CD14-positive monocyte (primary cell): ENCODE measurements at regions not wholly inside any gene's neighbourhood (a gene's known extent, or its start where the extent isn't known, plus 50 kb on each side); places are given as distances from the start of the nearest gene placed in this dataset.
A peak's percentile ranks its signal among the peaks of the same experiment; 100 is the strongest.

Experiments
- DNase-seq, 3 donors: peaks; one replicate each; pipeline ENCODE4 v3.0.0-alpha.2; 2011 to 2022
- H2AFZ ChIP-seq: 2 replicates; pipeline ENCODE4 v1.6.0; 2012; ENCODE audit warnings: mild to moderate bottlenecking, low read depth, low read length, inconsistent platforms; ENCODE audit not compliant: insufficient read depth, poor library complexity, severe bottlenecking
- H3K27ac ChIP-seq, 2 donors: 1 replicate in 1 of 2; 2 replicates in 1 of 2; pipeline ENCODE4 v1.5.1; 2012 to 2013; ENCODE audit warnings: low read length in 2 of 2, control low read depth in 1 of 2, inconsistent platforms in 1 of 2, low read depth in 1 of 2, mild to moderate bottlenecking in 1 of 2
- H3K27me3 ChIP-seq, 2 donors: one replicate each; pipeline versions ENCODE4 v1.6.0 to v1.6.1; 2011 to 2013; ENCODE audit warnings: low read length in 2 of 2; ENCODE audit not compliant: control insufficient read depth in 2 of 2, insufficient read depth in 2 of 2
- H3K36me3 ChIP-seq, 2 donors: replicated peaks in 1 of 2; 1 replicate in 1 of 2; 2 replicates in 1 of 2; pipeline versions ENCODE4 v1.5.1 to v1.6.1; 2012 to 2013; ENCODE audit warnings: low read length in 2 of 2, control low read depth in 1 of 2, inconsistent platforms in 1 of 2, mild to moderate bottlenecking in 1 of 2; ENCODE audit not compliant: insufficient read depth in 2 of 2, control insufficient read depth in 1 of 2
- H3K4me1 ChIP-seq, 2 donors: 1 replicate in 1 of 2; 2 replicates in 1 of 2; pipeline versions ENCODE4 v1.5.1 to v1.6.1; 2012 to 2013; ENCODE audit warnings: low read length in 2 of 2, control low read depth in 1 of 2, inconsistent platforms in 1 of 2, mild to moderate bottlenecking in 1 of 2, moderate library complexity in 1 of 2; ENCODE audit not compliant: insufficient read depth in 2 of 2, control insufficient read depth in 1 of 2
- H3K4me2 ChIP-seq: replicated peaks from 2 replicates; pipeline ENCODE3; 2012; ENCODE audit warnings: low read length, moderate library complexity, mild to moderate bottlenecking; ENCODE audit not compliant: poor library complexity, severe bottlenecking; ENCODE audit errors: extremely low read depth
- H3K4me3 ChIP-seq, 3 experiments: fragments of 200-600 bp in 1 of 3; sonication (generic) in 1 of 3; replicated peaks in 1 of 3; 1 replicate in 2 of 3; 2 replicates in 1 of 3; pipeline ENCODE4 v1.5.1; 2011 to 2013; ENCODE audit warnings: low read length in 3 of 3, mild to moderate bottlenecking in 3 of 3, control low read depth in 2 of 3, low read depth in 2 of 3, inconsistent platforms in 1 of 3, moderate library complexity in 1 of 3
- H3K79me2 ChIP-seq: 2 replicates; pipeline ENCODE4 v1.6.0; 2012; ENCODE audit warnings: mild to moderate bottlenecking, control low read depth, inconsistent platforms, low read length, moderate library complexity; ENCODE audit not compliant: insufficient read depth
- H3K9ac ChIP-seq: 2 replicates; pipeline ENCODE4 v1.6.0; 2017; ENCODE audit warnings: low read length, mild to moderate bottlenecking; ENCODE audit not compliant: insufficient read depth, poor library complexity, severe bottlenecking
- H3K9me3 ChIP-seq, 2 donors: replicated peaks in 1 of 2; 1 replicate in 1 of 2; 2 replicates in 1 of 2; pipeline versions ENCODE4 v1.5.1 to v1.6.1; 2012 to 2013; ENCODE audit warnings: low read length in 2 of 2, control low read depth in 1 of 2; ENCODE audit not compliant: control insufficient read depth in 1 of 2, insufficient read depth in 1 of 2
- H4K20me1 ChIP-seq: 2 replicates; pipeline ENCODE4 v1.6.0; 2012; ENCODE audit warnings: mild to moderate bottlenecking, low read length, control low read depth, moderate library complexity; ENCODE audit not compliant: insufficient read depth
- H3K27ac Mint-ChIP-seq, 7 donors: one replicate each; pipeline ENCODE4 v1.8.0; 2020; ENCODE audit warnings: mild to moderate bottlenecking in 7 of 7, mixed read lengths in 7 of 7, moderate library complexity in 6 of 7, inconsistent platforms in 2 of 7
- H3K27me3 Mint-ChIP-seq, 3 donors: one replicate each; pipeline ENCODE4 v1.8.0; 2021 to 2022; ENCODE audit warnings: low read depth in 3 of 3, mild to moderate bottlenecking in 3 of 3, mixed read lengths in 3 of 3, moderate library complexity in 3 of 3, inconsistent platforms in 1 of 3
- H3K36me3 Mint-ChIP-seq, 2 donors: one replicate each; pipeline ENCODE4 v1.8.0; 2020; ENCODE audit warnings: mixed read lengths in 2 of 2, inconsistent platforms in 1 of 2, mild to moderate bottlenecking in 1 of 2
- H3K4me1 Mint-ChIP-seq: one replicate; pipeline ENCODE4 v1.8.0; 2020; ENCODE audit warnings: mild to moderate bottlenecking, mixed read lengths
- H3K4me3 Mint-ChIP-seq, 2 donors: one replicate each; pipeline ENCODE4 v1.8.0; 2020; ENCODE audit warnings: mild to moderate bottlenecking in 2 of 2, mixed read lengths in 2 of 2, moderate library complexity in 1 of 2
- H3K9me3 Mint-ChIP-seq, 7 donors: one replicate each; pipeline ENCODE4 v1.8.0; 2020 to 2022; ENCODE audit warnings: mixed read lengths in 7 of 7, mild to moderate bottlenecking in 6 of 7, moderate library complexity in 6 of 7, inconsistent platforms in 2 of 7
- CTCF ChIP-seq: fragments of 200-600 bp; IDR thresholded peaks from one replicate; pipeline ENCODE4 v1.8.0; 2022; ENCODE audit warnings: antibody characterized with exemption, mild to moderate bottlenecking
- WGBS: methylation state at CpG from one replicate; pipeline ENCODE4 v1.1.5; 2013; ENCODE audit warnings: missing lambda C conversion rate; ENCODE audit not compliant: insufficient coverage; 5-methylcytosine and 5-hydroxymethylcytosine counted together
- intact Hi-C, 2 donors: fragments of 100-400 bp; cut with micrococcal nuclease; formaldehyde crosslinking; loops; one replicate each; pipeline versions ENCODE4 v1.15.0 to v1.15.1; 2023

- H3K79me2 ChIP-seq, result no peaks in the 10 kb centered on the region
- Mint-ChIP-seq H3K4me1 (peaks cover 29% of the 10 kb centered on the region), H3K27ac (no peak overlapping the region), H3K36me3 (peaks cover 23 to 28% of the 10 kb centered on the region in 2 donors), H3K4me3 (no peak overlapping the region), H3K27me3 (peaks cover 31 to 37% (median 34%) of the 10 kb centered on the region in 3 donors), H3K9me3 (peaks cover 0 to 40% (median 9%) of the 10 kb centered on the region in 7 donors)
- no peak overlapping the region for H3K4me2 ChIP-seq
- H2AFZ ChIP-seq, result no peak overlapping the region
- no peak overlapping the region for H3K27ac ChIP-seq
- H3K4me1 ChIP-seq, result peaks cover 14 to 15% of the 10 kb centered on the region in 2 donors
- H3K9me3 ChIP-seq, result peaks cover 23 to 57% of the 10 kb centered on the region in 2 donors
- no peak for DNase-seq
- no peak overlapping the region for H3K4me3 ChIP-seq
- H3K27me3 ChIP-seq, result peaks cover 95 to 100% of the 10 kb centered on the region in 2 donors
- no peak overlapping the region for H3K9ac ChIP-seq
- H4K20me1 ChIP-seq, result no peaks in the 10 kb centered on the region
- TF ChIP-seq CTCF, result no peak
- intact Hi-C loops, result loop anchor here (5.0 kb wide), 4 partner anchors 1289 to 1309 kb away; partner anchors contain the start of genes HOXA10 (in 1 of the 2), HOXA3 (in 1 of the 2), HOXA7 (in 1 of the 2) and HOXA9 (in 1 of the 2)
- H3K36me3 ChIP-seq, result no peaks in the 10 kb centered on the region
- WGBS, result no CpG with 5 or more reads among the region's 3 CpGs
Measured at GRCh38 chr7:25863729-25864110, 288.3 kb upstream of the NFE2L3 start.

GRCh38 chr7:25864511-25864910 lies 287.5 kb upstream of the NFE2L3 start:
- Histone ChIP-seq H3K36me3 (no peaks in the 10 kb centered on the region), H3K4me2 (no peak overlapping the region), H3K9ac (no peak overlapping the region), H3K79me2 (no peaks in the 10 kb centered on the region), H3K9me3 (peaks cover 15 to 49% of the 10 kb centered on the region in 2 donors), H2AFZ (no peak overlapping the region), H3K27me3 (peaks cover 95 to 100% of the 10 kb centered on the region in 2 donors), H4K20me1 (no peaks in the 10 kb centered on the region), H3K4me1 (peaks cover 13 to 15% of the 10 kb centered on the region in 2 donors), H3K4me3 (no peak overlapping the region), H3K27ac (no peak overlapping the region)
- DNase-seq, result no peak
- Mint-ChIP-seq H3K36me3 (peaks cover 16 to 22% of the 10 kb centered on the region in 2 donors), H3K4me1 (peaks cover 24% of the 10 kb centered on the region), H3K27ac (no peak overlapping the region), H3K4me3 (peak overlapping the region in 1 of 2 donors; percentile 46), H3K27me3 (peaks cover 39 to 45% (median 41%) of the 10 kb centered on the region in 3 donors), H3K9me3 (peaks cover 0 to 40% (median 9%) of the 10 kb centered on the region in 7 donors)
- intact Hi-C loops, result loop anchor here (5.0 kb wide), 4 partner anchors 1288 to 1308 kb away; partner anchors contain the start of genes HOXA10 (in 1 of the 2), HOXA3 (in 1 of the 2), HOXA7 (in 1 of the 2) and HOXA9 (in 1 of the 2)
- no peak for TF ChIP-seq CTCF
- WGBS, result no CpG with 5 or more reads among the region's 1 CpG
